Astrocyte (in vitro differentiated cells and primary cell): ENCODE measurements at regions not wholly inside any gene's neighbourhood (a gene's known extent, or its start where the extent isn't known, plus 50 kb on each side); places are given as distances from the start of the nearest gene placed in this dataset.

ENCODE experiments used
- DNase-seq: peaks from one replicate; pipeline ENCODE4 v3.0.0-alpha.2; 2010; ENCODE audit warnings: low read depth
- FAIRE-seq: peaks from 2 replicates; lab custom pipeline; 2011; peaks lifted over from hg19 to GRCh38; lab: Jason Lieb, UNC
- H2AFZ ChIP-seq: 2 replicates; pipeline ENCODE4 v1.6.0; 2012; ENCODE audit warnings: low read depth, low read length, inconsistent platforms
- H3K27ac ChIP-seq: 2 replicates; pipeline ENCODE4 v1.5.1; 2011; ENCODE audit warnings: low read depth, low read length, inconsistent platforms
- H3K27me3 ChIP-seq: 2 replicates; pipeline ENCODE4 v1.6.0; 2011; ENCODE audit warnings: low read length, inconsistent platforms; ENCODE audit not compliant: insufficient read depth
- H3K36me3 ChIP-seq: 2 replicates; pipeline ENCODE4 v1.5.1; 2011; ENCODE audit warnings: low read length, inconsistent platforms; ENCODE audit not compliant: insufficient read depth
- H3K4me1 ChIP-seq: 2 replicates; pipeline ENCODE4 v1.5.1; 2011; ENCODE audit warnings: low read length, inconsistent platforms; ENCODE audit not compliant: insufficient read depth
- H3K4me2 ChIP-seq: 2 replicates; pipeline ENCODE4 v1.6.0; 2012; ENCODE audit warnings: low read length, inconsistent platforms
- H3K4me3 ChIP-seq: 2 replicates; pipeline ENCODE4 v1.5.1; 2011; ENCODE audit warnings: low read depth, mild to moderate bottlenecking, low read length, inconsistent platforms; ENCODE audit not compliant: insufficient read depth
- H3K79me2 ChIP-seq: 2 replicates; pipeline ENCODE4 v1.6.0; 2012; ENCODE audit warnings: mild to moderate bottlenecking, low read length, inconsistent platforms; ENCODE audit not compliant: insufficient read depth
- H3K9ac ChIP-seq: 2 replicates; pipeline ENCODE4 v1.6.0; 2012; ENCODE audit warnings: mild to moderate bottlenecking, low read length, inconsistent platforms
- H3K9me3 ChIP-seq: 2 replicates; pipeline ENCODE4 v1.5.1; 2012; ENCODE audit warnings: low read depth, mild to moderate bottlenecking, low read length, inconsistent platforms; ENCODE audit not compliant: insufficient read depth
- H4K20me1 ChIP-seq: 2 replicates; pipeline ENCODE4 v1.6.0; 2012; ENCODE audit warnings: low read length, inconsistent platforms; ENCODE audit not compliant: insufficient read depth
- H3K27ac Mint-ChIP-seq: one replicate; pipeline ENCODE4 v1.8.0; 2021; ENCODE audit warnings: mild to moderate bottlenecking, mixed read lengths; ENCODE audit not compliant: unreplicated experiment
- H3K27me3 Mint-ChIP-seq: one replicate; pipeline ENCODE4 v1.8.0; 2021; ENCODE audit warnings: low read depth, mixed read lengths; ENCODE audit not compliant: unreplicated experiment
- H3K36me3 Mint-ChIP-seq: one replicate; pipeline ENCODE4 v1.8.0; 2021; ENCODE audit warnings: low read depth, mixed read lengths; ENCODE audit not compliant: unreplicated experiment
- H3K4me1 Mint-ChIP-seq: one replicate; pipeline ENCODE4 v1.8.0; 2021; ENCODE audit warnings: low read depth, mixed read lengths; ENCODE audit not compliant: unreplicated experiment
- H3K4me3 Mint-ChIP-seq: one replicate; pipeline ENCODE4 v1.8.0; 2021; ENCODE audit warnings: mild to moderate bottlenecking, moderate library complexity, mixed read lengths; ENCODE audit not compliant: unreplicated experiment
- H3K9me3 Mint-ChIP-seq: one replicate; pipeline ENCODE4 v1.8.0; 2021; ENCODE audit warnings: mild to moderate bottlenecking, mixed read lengths; ENCODE audit not compliant: unreplicated experiment
- EZH2 ChIP-seq: IDR thresholded peaks from 2 replicates; pipeline ENCODE4 v1.6.1; 2012; ENCODE audit warnings: mild to moderate bottlenecking, low read length, inconsistent platforms; ENCODE audit not compliant: insufficient read depth
- TF ChIP-seq, protein P1 (sequence below): IDR thresholded peaks from 2 replicates; pipeline ENCODE4 v1.5.1; 2011; ENCODE audit warnings: low read depth, mild to moderate bottlenecking, inconsistent platforms, low read length, moderate library complexity; ENCODE audit not compliant: insufficient read depth

DNA sequence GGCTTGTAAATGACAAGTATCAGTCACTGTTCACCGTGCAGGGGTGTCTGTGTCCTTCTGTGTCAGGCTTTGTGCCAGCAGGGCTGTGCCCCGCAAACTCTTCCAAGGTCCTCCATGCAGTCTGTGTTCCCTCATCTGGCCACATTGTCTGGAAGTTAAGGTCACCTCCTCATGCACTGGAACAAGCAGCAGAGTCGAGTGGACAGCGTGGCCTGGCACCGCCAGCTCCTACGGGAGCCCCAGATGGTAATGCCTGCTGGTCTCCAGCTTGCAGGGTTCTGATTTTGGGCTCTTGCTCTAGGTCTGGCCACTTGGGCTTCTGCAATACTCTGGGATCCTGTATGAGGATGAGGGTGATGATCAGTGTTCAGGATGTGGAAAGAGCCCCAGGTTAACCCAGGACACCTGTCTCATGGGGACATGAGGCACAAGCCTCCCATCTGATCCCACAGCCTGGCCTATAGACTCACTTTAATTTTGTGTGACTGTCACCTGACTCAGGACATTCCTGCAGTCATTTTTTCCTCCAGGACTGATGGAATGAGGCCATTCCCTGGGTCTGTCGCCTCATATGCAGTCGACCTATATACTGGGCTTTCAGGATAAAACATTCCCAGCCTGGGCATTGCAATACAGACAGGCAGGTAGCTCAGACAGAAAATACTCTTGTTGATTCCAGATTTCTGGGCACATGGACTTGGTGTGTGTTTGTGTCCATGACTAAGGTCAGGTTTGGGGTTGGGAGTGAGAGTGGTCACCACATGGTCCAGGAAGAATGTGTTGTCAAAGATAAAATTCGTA is 106.3 kb upstream of the TOP3B start:
- no peak for TF ChIP-seq EZH2
- TF ChIP-seq, protein P1, sequence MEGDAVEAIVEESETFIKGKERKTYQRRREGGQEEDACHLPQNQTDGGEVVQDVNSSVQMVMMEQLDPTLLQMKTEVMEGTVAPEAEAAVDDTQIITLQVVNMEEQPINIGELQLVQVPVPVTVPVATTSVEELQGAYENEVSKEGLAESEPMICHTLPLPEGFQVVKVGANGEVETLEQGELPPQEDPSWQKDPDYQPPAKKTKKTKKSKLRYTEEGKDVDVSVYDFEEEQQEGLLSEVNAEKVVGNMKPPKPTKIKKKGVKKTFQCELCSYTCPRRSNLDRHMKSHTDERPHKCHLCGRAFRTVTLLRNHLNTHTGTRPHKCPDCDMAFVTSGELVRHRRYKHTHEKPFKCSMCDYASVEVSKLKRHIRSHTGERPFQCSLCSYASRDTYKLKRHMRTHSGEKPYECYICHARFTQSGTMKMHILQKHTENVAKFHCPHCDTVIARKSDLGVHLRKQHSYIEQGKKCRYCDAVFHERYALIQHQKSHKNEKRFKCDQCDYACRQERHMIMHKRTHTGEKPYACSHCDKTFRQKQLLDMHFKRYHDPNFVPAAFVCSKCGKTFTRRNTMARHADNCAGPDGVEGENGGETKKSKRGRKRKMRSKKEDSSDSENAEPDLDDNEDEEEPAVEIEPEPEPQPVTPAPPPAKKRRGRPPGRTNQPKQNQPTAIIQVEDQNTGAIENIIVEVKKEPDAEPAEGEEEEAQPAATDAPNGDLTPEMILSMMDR = no peak
- no peak overlapping the region for H3K4me3 ChIP-seq
- peaks cover 3% of the 10 kb centered on the region for H3K4me1 ChIP-seq
- peaks cover 55% of the 10 kb centered on the region for H3K27me3 Mint-ChIP-seq
- no peaks in the 10 kb centered on the region for H3K36me3 ChIP-seq
- H3K9me3 ChIP-seq = no peaks in the 10 kb centered on the region
- DNase-seq (no peak), FAIRE-seq (no peak)
- H3K27ac ChIP-seq = no peak overlapping the region
- no peak overlapping the region for H3K4me2 ChIP-seq
- H3K9ac ChIP-seq = no peak overlapping the region
- peaks cover 16% of the 10 kb centered on the region for H3K27me3 ChIP-seq
- H4K20me1 ChIP-seq = no peaks in the 10 kb centered on the region
- H3K27ac Mint-ChIP-seq = no peak overlapping the region
- H3K4me1 Mint-ChIP-seq = peaks cover 5% of the 10 kb centered on the region
- no peaks in the 10 kb centered on the region for H3K36me3 Mint-ChIP-seq
- H3K9me3 Mint-ChIP-seq = no peaks in the 10 kb centered on the region
- H3K4me3 Mint-ChIP-seq = no peak overlapping the region
- H2AFZ ChIP-seq = no peak overlapping the region
- H3K79me2 ChIP-seq = no peaks in the 10 kb centered on the region

DNA sequence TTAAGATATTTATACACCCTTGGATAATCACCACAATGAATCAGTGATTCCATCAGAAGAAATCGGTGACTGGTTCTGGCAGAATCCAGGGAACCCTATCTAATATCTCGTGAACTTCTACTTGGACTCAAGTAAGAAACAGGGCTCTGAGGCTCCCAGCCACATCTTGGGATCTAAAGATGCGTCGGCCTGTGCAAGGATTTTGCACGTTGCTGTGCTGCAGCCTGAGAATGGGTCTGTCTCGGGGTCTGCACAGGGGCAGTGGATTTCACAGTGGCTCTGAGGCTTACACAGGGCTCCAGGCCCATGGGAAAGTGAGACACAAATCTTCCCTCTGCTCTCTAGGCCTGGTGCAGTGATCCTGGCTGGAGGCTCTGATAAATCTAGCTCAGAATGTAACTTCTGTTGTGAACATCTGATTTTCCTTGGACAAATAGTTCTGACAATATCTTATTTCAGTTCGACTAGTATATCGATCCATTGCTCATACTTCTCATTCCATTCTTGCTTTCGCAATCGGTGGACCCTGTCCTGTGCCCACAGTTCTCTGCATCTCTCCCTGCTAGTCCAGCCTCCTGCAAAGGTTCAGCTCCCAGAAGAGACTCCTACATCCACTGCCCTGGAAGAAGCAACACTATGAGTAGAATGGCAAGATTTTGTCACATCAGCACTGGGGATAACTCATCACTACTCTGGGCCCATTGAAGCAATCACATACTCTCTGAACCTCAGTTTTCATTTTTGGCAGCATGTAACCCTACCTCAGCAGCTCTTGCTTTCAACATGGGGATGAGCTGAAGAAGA is 105.5 kb upstream of the TOP3B start:
- no peak for DNase-seq
- TF ChIP-seq EZH2 = no peak
- TF ChIP-seq, protein P1 = no peak
- H3K79me2 ChIP-seq = no peaks in the 10 kb centered on the region
- no peaks in the 10 kb centered on the region for H3K9me3 ChIP-seq
- no peaks in the 10 kb centered on the region for H3K9me3 Mint-ChIP-seq
- no peaks in the 10 kb centered on the region for H3K4me1 Mint-ChIP-seq
- no peaks in the 10 kb centered on the region for H3K36me3 ChIP-seq
- no peak overlapping the region for H3K27ac Mint-ChIP-seq
- H3K27me3 Mint-ChIP-seq = peaks cover 62% of the 10 kb centered on the region
- no peak for FAIRE-seq
- no peak overlapping the region for H3K4me3 Mint-ChIP-seq
- no peak overlapping the region for H2AFZ ChIP-seq
- no peaks in the 10 kb centered on the region for H3K36me3 Mint-ChIP-seq
- no peaks in the 10 kb centered on the region for H4K20me1 ChIP-seq
- H3K4me2 ChIP-seq = no peak overlapping the region
- H3K4me3 ChIP-seq = no peak overlapping the region
- H3K9ac ChIP-seq = no peak overlapping the region
- no peak overlapping the region for H3K27ac ChIP-seq
- H3K27me3 ChIP-seq = peaks cover 14% of the 10 kb centered on the region
- peaks cover 3% of the 10 kb centered on the region for H3K4me1 ChIP-seq
